Activated CD4-positive, alpha-beta memory T cell treated with anti-CD3 and anti-CD28 coated beads for 36 hours (primary cell): ENCODE measurements at regions not wholly inside any gene's neighbourhood (a gene's known extent, or its start where the extent isn't known, plus 50 kb on each side); places are given as distances from the start of the nearest gene placed in this dataset.

Source experiments
- CTCF ChIA-PET: fragments of 350-600 bp; sonication (Branson Sonifier 250); formaldehyde crosslinking; loops from one replicate; lab custom pipeline; 2021; ENCODE audit warnings: antibody characterized with exemption, inconsistent platforms; lab: Charles Lee
- POLR2A ChIA-PET: fragments of 350-600 bp; sonication (Branson Sonifier 250); formaldehyde crosslinking; loops from one replicate; lab custom pipeline; 2021; ENCODE audit warnings: antibody characterized with exemption; lab: Charles Lee
- DNase-seq: peaks from one replicate; pipeline ENCODE4 v3.0.0-alpha.2; 2020
- H3K27ac Mint-ChIP-seq: one replicate; pipeline ENCODE4 v1.8.0; 2021; ENCODE audit warnings: mixed read lengths
- H3K27me3 Mint-ChIP-seq: one replicate; pipeline ENCODE4 v1.8.0; 2021; ENCODE audit warnings: mixed read lengths
- H3K36me3 Mint-ChIP-seq: one replicate; pipeline ENCODE4 v1.8.0; 2021; ENCODE audit warnings: mixed read lengths
- H3K4me1 Mint-ChIP-seq: one replicate; pipeline ENCODE4 v1.8.0; 2021; ENCODE audit warnings: low read depth, mixed read lengths
- H3K4me3 Mint-ChIP-seq: one replicate; pipeline ENCODE4 v1.8.0; 2021; ENCODE audit warnings: mild to moderate bottlenecking, mixed read lengths
- H3K9me3 Mint-ChIP-seq: one replicate; pipeline ENCODE4 v1.8.0; 2021; ENCODE audit warnings: mixed read lengths
- intact Hi-C: fragments of 100-400 bp; cut with micrococcal nuclease; formaldehyde crosslinking; loops from one replicate; pipeline ENCODE4 v1.15.1; 2023

GRCh38 chr3:40801284-40801741 is 276.6 kb downstream of the ZNF621 start:
- Mint-ChIP-seq H3K4me1 (no peaks in the 10 kb centered on the region), H3K36me3 (no peaks in the 10 kb centered on the region), H3K4me3 (no peak overlapping the region), H3K9me3 (peaks cover 3% of the 10 kb centered on the region), H3K27ac (no peak overlapping the region), H3K27me3 (peaks cover 13% of the 10 kb centered on the region)
- ChIA-PET CTCF (no interaction called here), POLR2A (no interaction called here)
- DNase-seq: no peak
- intact Hi-C loops: no loop called here

GRCh38 chr3:40803311-40803710 is 278.6 kb downstream of the ZNF621 start:
- Mint-ChIP-seq H3K27me3 (peaks cover 10% of the 10 kb centered on the region), H3K36me3 (no peaks in the 10 kb centered on the region), H3K4me1 (no peaks in the 10 kb centered on the region), H3K4me3 (no peak overlapping the region), H3K27ac (no peak overlapping the region), H3K9me3 (peaks cover 3% of the 10 kb centered on the region)
- intact Hi-C loops: no loop called here
- no peak for DNase-seq
- ChIA-PET POLR2A (no interaction called here), CTCF (no interaction called here)

- peaks cover 5% of the 10 kb centered on the region for H3K9me3 Mint-ChIP-seq
- no peak for DNase-seq
- H3K4me1 Mint-ChIP-seq: no peaks in the 10 kb centered on the region
- ChIA-PET CTCF (no interaction called here), POLR2A (no interaction called here)
- H3K27me3 Mint-ChIP-seq: peaks cover 4% of the 10 kb centered on the region
- intact Hi-C loops: no loop called here
- H3K36me3 Mint-ChIP-seq: no peaks in the 10 kb centered on the region
- H3K4me3 Mint-ChIP-seq: no peak overlapping the region
- H3K27ac Mint-ChIP-seq: no peak overlapping the region
These were observed 280.7 kb downstream of the ZNF621 start for GRCh38 chr3:40805456-40805855.

- intact Hi-C loops: no loop called here
- no peaks in the 10 kb centered on the region for H3K4me1 Mint-ChIP-seq
- no peak overlapping the region for H3K27ac Mint-ChIP-seq
- no peak overlapping the region for H3K4me3 Mint-ChIP-seq
- POLR2A ChIA-PET: no interaction called here
- H3K9me3 Mint-ChIP-seq: peaks cover 12% of the 10 kb centered on the region
- DNase-seq: no peak
- no peaks in the 10 kb centered on the region for H3K36me3 Mint-ChIP-seq
- peaks cover 4% of the 10 kb centered on the region for H3K27me3 Mint-ChIP-seq
- CTCF ChIA-PET: no interaction called here
These were observed 286.1 kb downstream of the ZNF621 start for GRCh38 chr3:40810813-40811212.

- Mint-ChIP-seq H3K27me3 (peaks cover 15% of the 10 kb centered on the region), H3K4me1 (no peaks in the 10 kb centered on the region), H3K9me3 (peaks cover 3% of the 10 kb centered on the region), H3K36me3 (no peaks in the 10 kb centered on the region), H3K27ac (no peak overlapping the region), H3K4me3 (no peak overlapping the region)
- ChIA-PET CTCF (no interaction called here), POLR2A (no interaction called here)
- intact Hi-C loops: no loop called here
- DNase-seq: no peak
These were observed 292.3 kb downstream of the ZNF621 start for GRCh38 chr3:40817017-40817416.

- intact Hi-C loops: no loop called here
- ChIA-PET CTCF (no interaction called here), POLR2A (no interaction called here)
- H3K36me3 Mint-ChIP-seq: no peaks in the 10 kb centered on the region
- no peak for DNase-seq
- no peaks in the 10 kb centered on the region for H3K9me3 Mint-ChIP-seq
- no peaks in the 10 kb centered on the region for H3K4me1 Mint-ChIP-seq
- no peak overlapping the region for H3K27ac Mint-ChIP-seq
- peaks cover 13% of the 10 kb centered on the region for H3K27me3 Mint-ChIP-seq
- H3K4me3 Mint-ChIP-seq: no peak overlapping the region
These were observed 296.6 kb downstream of the ZNF621 start for GRCh38 chr3:40821315-40821714.

- H3K27ac Mint-ChIP-seq: no peak overlapping the region
- no peaks in the 10 kb centered on the region for H3K4me1 Mint-ChIP-seq
- H3K9me3 Mint-ChIP-seq: no peaks in the 10 kb centered on the region
- intact Hi-C loops: no loop called here
- no peak overlapping the region for H3K4me3 Mint-ChIP-seq
- POLR2A ChIA-PET: no interaction called here
- CTCF ChIA-PET: interaction anchor here (0.7 kb wide), 1 partner anchor 1053 kb away, joined by 3 read pairs; no protein-coding TSS in a partner anchor
- H3K36me3 Mint-ChIP-seq: no peaks in the 10 kb centered on the region
- DNase-seq: no peak
- peaks cover 3% of the 10 kb centered on the region for H3K27me3 Mint-ChIP-seq
These were observed 302.5 kb downstream of the ZNF621 start for GRCh38 chr3:40827226-40827625.

GRCh38 chr3:40827942-40828688 is 303.4 kb downstream of the ZNF621 start:
- no peak for DNase-seq
- Mint-ChIP-seq H3K27me3 (peaks cover 3% of the 10 kb centered on the region), H3K4me3 (no peak overlapping the region), H3K9me3 (no peaks in the 10 kb centered on the region), H3K4me1 (no peaks in the 10 kb centered on the region), H3K27ac (no peak overlapping the region), H3K36me3 (no peaks in the 10 kb centered on the region)
- ChIA-PET CTCF (interaction anchor here (0.7 to 1.0 kb wide), 2 partner anchors 499 to 1052 kb away, joined by 3 read pairs; no protein-coding TSS in a partner anchor), POLR2A (no interaction called here)
- intact Hi-C loops: no loop called here

GRCh38 chr3:40828741-40829415 is 304.1 kb downstream of the ZNF621 start:
- ChIA-PET CTCF (interaction anchor here (0.6 to 1.0 kb wide), 3 partner anchors 47 to 728 kb away, joined by 3 to 6 read pairs (median 3); no protein-coding TSS in a partner anchor), POLR2A (no interaction called here)
- peaks cover 2% of the 10 kb centered on the region for H3K27me3 Mint-ChIP-seq
- no peaks in the 10 kb centered on the region for H3K4me1 Mint-ChIP-seq
- intact Hi-C loops: no loop called here
- no peak overlapping the region for H3K27ac Mint-ChIP-seq
- H3K36me3 Mint-ChIP-seq: no peaks in the 10 kb centered on the region
- H3K4me3 Mint-ChIP-seq: no peak overlapping the region
- no peaks in the 10 kb centered on the region for H3K9me3 Mint-ChIP-seq
- DNase-seq: no peak

GRCh38 chr3:40829876-40830275 is 305.1 kb downstream of the ZNF621 start:
- CTCF ChIA-PET: no interaction called here
- Mint-ChIP-seq H3K27me3 (peaks cover 2% of the 10 kb centered on the region), H3K4me3 (no peak overlapping the region), H3K36me3 (no peaks in the 10 kb centered on the region), H3K27ac (no peak overlapping the region), H3K4me1 (no peaks in the 10 kb centered on the region), H3K9me3 (no peaks in the 10 kb centered on the region)
- DNase-seq: no peak
- POLR2A ChIA-PET: no interaction called here
- intact Hi-C loops: no loop called here

GRCh38 chr3:40837300-40837699 is 312.5 kb downstream of the ZNF621 start:
- ChIA-PET POLR2A (interaction anchor here (1.1 kb wide), 1 partner anchor 12 kb away, joined by 3 read pairs; no protein-coding TSS in a partner anchor), CTCF (no interaction called here)
- H3K4me1 Mint-ChIP-seq: no peaks in the 10 kb centered on the region
- DNase-seq: no peak
- no peaks in the 10 kb centered on the region for H3K9me3 Mint-ChIP-seq
- no peaks in the 10 kb centered on the region for H3K36me3 Mint-ChIP-seq
- no peak overlapping the region for H3K4me3 Mint-ChIP-seq
- no peak overlapping the region for H3K27ac Mint-ChIP-seq
- H3K27me3 Mint-ChIP-seq: no peaks in the 10 kb centered on the region
- intact Hi-C loops: no loop called here

GRCh38 chr3:40841131-40841530 is 316.4 kb downstream of the ZNF621 start:
- ChIA-PET CTCF (no interaction called here), POLR2A (no interaction called here)
- no peaks in the 10 kb centered on the region for H3K36me3 Mint-ChIP-seq
- H3K9me3 Mint-ChIP-seq: peaks cover 3% of the 10 kb centered on the region
- H3K27ac Mint-ChIP-seq: no peak overlapping the region
- no peaks in the 10 kb centered on the region for H3K27me3 Mint-ChIP-seq
- intact Hi-C loops: no loop called here
- no peak overlapping the region for H3K4me3 Mint-ChIP-seq
- H3K4me1 Mint-ChIP-seq: no peaks in the 10 kb centered on the region
- DNase-seq: no peak
